GM18951 (cell line): ENCODE measurements at regions not wholly inside any gene's neighbourhood (a gene's known extent, or its start where the extent isn't known, plus 50 kb on each side); places are given as distances from the start of the nearest gene placed in this dataset.

Experiments
- POLR2A ChIP-seq: IDR thresholded peaks from 4 replicates; pipeline ENCODE4 v1.6.1; 2011; ENCODE audit warnings: mild to moderate bottlenecking; ENCODE audit not compliant: insufficient read length, insufficient read depth; ENCODE audit errors: extremely low read depth
- in situ Hi-C: fragments of 300-500 bp; cut with MboI; formaldehyde crosslinking; loops from one replicate; pipeline ENCODE4 v1.12.0; 2022; ENCODE audit warnings: low sequenced_read_pairs, mixed read lengths, inconsistent platforms; ENCODE audit not compliant: unreplicated experiment

DNA sequence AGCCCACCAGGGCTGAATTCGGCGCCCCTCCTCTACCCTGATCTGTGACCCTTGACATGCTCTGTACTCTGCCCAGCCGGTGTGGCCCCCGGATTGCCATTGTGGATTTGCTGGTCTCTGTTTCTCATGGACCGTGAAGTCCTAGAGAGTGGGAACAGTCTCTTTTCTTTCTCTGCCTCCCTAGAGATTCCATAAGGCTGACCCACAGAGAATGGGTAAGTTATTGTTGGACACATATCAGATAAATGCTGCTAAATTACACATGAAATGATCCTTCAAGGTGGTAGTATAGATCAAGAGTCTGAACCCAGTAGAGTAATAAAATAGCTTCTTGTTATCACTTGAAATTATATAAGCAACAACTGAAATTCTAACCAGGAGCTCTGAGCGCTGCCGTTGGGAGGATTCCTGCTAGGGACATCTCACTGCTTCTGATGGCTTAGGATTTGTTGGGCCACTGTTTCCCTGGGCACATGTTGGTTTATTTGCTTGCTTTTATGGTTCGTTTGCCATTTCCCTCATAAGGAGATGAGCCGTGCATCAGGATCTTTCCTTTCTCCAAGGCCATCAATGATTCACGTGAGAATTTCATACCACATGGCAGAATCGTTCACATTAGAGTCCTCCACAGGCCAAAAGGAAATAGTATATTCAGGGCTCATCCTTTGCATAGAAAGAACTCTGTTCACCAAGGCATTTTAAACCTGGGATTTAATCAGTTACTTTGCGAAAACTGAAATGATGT, 111.9 kb downstream of the ZBTB18 start:
- in situ Hi-C loops, result no loop called here
- TF ChIP-seq POLR2A, result no peak

DNA sequence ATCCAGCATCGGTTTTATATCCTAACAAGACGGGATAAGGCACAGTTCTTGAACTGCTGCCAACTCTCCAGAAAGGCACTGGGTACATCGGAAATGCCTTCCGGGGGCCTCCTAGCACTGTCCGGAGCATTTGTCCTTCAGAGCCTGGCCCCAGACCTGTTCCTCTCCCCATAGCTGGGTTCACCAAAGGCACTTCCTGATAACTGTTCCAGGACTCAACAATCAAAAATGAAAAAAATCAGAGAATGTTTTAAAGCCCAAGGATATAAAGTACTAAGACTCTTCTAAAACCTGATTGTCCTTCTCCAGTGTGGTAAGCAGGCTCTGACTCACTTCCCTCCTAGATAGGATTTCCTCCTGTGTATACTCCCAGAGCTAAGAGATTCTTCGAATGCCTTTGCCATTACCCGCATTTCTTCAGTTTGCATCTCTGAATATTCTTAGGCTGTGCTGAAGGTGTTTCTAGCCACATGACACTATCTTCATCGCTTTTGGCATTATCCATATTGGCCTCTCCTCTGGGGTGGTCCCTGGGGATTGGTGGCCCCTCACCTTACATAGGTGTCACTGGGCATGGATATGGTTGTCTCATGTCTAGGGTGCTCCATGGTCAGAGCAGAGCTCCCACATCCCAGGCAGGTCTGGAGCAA, 112.9 kb downstream of the ZBTB18 start:
- in situ Hi-C loops, result no loop called here
- no peak for TF ChIP-seq POLR2A

DNA sequence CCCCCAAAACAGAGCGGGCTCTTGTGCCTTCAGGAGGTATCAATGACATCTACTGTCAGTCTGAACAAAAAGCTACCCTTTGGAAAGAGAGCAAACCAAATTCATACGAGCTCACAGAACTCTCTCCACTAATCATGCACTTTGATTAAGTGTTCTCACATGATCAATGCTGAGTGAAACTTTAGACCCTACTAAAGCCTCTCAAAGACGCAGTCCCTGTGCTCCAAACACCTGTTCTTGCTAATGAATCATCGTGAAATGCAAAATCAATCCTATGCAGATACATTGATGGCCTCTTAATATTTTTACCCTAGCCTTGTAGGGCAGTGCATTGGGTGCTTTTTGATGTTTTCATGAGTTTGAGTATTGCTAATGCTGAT, 113.4 kb downstream of the ZBTB18 start:
- in situ Hi-C loops, result no loop called here
- no peak for TF ChIP-seq POLR2A

DNA sequence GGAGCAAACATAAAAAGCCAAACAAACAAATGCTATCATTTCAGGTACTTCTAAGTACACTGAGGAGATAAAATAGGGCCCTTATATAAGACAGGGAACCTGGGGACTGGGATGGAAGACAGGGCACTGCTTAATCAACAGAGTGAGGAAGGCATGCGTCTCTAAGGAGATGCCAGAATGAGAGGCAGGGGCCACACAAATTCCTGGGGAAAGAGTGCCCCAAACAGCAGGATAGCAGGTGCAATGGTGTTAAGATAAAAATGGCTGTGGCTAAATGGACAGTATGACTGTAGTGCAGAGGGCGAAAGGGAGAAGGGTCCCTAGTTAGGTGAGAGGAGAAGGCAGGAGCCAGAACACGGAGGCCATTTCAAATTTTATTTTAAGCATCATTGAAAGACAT, 113.9 kb downstream of the ZBTB18 start:
- in situ Hi-C loops, result no loop called here
- no peak for TF ChIP-seq POLR2A

DNA sequence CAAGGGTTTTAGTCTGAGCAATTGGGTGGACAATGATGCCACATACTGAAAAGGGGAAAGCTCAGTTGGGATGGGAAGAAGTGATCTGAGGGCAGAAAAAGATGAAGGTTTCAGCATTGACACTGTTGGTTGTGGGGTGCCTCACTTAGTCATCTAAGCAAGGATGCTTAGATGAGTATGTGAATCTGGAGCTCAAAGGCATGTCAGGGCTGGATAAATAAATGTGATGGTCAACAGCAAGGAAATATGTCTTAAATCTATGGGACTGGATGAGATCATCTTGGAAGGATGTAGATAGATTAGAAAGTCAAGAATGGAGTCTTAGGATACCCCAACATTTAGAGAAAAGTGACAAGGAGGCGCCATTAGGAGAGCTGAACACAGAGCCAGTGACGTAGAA, 114.6 kb downstream of the ZBTB18 start:
- TF ChIP-seq POLR2A, result no peak
- in situ Hi-C loops, result no loop called here

DNA sequence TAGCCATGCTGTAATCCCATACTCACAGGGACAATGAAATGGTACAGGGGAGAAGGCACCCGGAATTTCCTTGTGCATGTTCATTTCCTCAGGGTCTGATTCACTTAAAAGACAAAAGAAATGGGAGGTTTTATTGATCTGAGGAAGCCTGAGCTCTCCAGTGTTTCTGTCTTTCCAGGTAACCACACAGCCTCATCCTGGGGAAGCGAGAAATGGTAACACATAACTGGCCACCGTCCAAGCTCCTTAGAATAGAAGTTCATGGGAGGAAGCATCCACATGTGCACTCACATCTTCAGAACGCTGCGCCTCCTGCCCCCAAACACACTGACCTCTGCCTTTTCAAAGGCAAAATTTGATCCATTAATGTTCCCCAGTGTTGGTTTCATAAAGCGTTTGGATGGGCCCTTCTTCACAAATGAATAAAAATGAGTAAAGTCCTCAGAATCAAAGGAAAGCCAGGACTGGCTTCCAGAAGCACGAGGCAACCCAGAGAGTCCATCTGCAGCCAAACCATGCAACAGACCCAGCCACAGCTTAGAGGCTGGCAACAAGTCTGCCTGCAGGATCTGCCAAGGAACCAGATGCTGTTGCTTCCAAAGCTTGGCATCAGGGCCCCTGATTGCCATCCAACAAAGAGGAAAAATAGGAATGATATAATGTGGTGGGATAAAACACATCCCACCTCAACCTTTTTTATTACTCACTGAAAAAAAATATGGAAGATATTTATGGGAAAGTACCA, 120.3 kb downstream of the ZBTB18 start:
- in situ Hi-C loops, result no loop called here
- TF ChIP-seq POLR2A, result no peak

DNA sequence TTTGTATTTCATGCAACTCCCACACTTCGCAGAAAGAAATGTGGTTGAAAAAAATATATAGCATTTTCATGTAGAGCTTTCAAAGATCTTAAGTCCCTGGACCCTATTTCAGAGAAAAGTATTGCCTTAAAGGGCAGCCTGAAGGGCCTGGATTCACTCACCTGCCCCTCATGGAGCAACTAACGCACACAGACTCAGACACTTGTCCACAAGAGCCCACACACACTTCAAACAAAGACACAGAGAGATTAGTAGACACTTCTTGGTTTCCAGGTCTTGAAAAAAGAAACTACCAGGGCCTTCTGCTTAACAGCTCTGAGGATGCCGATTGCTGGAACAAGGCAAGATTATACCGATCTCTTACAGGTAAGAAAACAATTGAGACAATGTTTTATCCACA, 122.2 kb downstream of the ZBTB18 start:
- in situ Hi-C loops, result no loop called here
- no peak for TF ChIP-seq POLR2A

DNA sequence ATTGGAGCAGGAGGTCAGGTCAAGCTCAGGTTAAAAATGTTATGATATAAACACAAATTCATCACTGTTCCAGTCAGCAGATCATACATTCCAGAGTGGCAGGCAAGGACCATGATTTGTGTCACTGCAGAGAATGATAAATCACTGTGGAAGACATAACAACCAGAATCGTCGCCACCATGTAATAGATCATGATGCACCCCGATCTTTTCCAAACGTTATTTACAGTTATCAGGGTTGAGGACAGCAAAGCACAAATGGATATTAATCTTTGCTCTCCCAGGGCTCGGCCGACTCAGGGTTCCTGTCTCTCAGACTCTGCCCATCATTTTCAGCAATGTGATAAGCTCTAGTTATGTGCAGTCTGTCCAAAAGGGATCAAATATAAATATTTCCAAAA, 122.7 kb downstream of the ZBTB18 start:
- no peak for TF ChIP-seq POLR2A
- in situ Hi-C loops, result no loop called here

DNA sequence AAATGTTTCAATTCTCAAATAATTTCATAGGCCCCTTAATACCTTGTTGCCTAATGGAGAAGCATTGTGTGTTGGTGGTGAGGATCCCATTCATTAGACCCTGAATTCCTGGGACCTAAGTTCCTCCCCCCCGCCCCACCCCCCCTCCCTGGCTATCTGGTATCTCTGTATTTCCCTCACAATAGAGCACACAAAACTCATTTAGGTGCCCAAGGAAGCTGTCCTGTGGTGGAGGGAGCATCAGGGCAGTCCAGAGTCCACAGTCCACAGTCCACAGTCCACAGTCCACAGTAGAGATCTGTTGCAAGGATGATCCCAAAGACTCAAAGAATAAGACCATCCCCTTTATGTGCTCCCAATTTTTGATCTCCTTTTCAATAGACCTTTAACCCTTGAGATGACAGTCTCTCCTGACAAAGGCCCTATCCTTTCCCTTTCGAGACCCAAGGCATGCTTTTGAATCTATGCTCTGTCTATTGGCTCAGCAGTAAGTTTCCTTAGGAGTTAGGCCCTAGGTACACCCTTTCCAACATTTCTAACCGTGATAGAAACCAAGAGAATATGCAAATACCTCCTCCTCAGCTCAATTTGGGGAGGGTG, 123.9 kb downstream of the ZBTB18 start:
- TF ChIP-seq POLR2A, result no peak
- in situ Hi-C loops, result no loop called here

DNA sequence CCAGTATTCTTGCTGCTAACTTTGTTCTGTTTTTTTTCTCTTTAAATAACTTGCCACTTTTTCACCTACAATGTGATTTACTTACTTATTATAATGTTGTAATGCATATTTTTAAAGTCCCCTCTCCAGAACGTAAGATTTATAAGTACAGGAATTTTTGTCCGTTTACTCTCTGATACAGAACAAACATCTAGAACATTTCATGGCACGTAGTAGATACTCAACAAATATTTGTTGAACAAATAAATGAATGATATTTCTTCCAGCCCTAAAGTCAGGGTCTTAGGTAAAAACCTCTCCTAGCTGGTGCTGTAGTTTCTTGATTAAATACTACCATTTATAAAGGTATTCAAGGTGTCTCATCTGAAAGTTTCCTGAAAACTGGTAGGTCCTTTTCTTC, 125.1 kb downstream of the ZBTB18 start:
- no peak for TF ChIP-seq POLR2A
- in situ Hi-C loops, result no loop called here

DNA sequence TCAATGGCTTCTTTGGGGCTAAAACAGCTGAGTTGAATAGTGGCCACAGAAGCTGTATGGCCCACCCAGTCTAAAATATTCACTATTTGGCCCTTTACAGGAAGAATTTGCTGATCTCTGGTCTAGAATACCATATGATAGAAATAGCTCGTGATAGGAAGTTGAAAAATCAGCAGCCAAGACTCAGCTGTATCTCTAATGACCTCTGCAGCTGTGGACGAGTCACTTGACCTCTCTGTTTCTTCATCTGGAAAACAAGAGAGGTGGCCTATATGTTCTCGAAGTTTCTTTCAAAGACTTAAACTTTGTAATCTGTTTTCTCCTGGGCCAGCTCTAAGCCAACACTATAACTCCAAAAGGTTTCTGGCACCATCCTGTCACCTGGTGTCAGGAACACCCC, 129.2 kb downstream of the ZBTB18 start:
- TF ChIP-seq POLR2A, result no peak
- in situ Hi-C loops, result no loop called here

DNA sequence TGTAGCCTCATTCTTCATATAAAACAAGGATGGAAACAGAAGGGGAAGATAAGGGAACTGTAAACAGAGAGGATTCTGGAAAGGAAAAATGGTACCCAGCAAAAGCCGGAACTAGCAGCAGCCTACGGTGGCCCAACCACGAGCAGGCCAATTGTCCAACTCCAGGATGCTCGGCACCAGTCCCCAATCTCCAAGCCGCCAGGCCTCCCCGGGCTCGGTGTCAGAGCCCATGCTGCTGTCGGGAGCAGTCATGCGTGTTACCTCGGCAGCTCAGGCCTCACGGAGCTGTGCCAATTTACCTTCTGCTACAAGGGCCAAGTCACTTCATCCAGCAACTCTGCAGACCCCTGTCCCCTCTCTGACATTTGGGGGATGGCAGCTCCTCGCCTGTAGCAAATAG, 130.8 kb downstream of the ZBTB18 start:
- in situ Hi-C loops, result no loop called here
- TF ChIP-seq POLR2A, result no peak

DNA sequence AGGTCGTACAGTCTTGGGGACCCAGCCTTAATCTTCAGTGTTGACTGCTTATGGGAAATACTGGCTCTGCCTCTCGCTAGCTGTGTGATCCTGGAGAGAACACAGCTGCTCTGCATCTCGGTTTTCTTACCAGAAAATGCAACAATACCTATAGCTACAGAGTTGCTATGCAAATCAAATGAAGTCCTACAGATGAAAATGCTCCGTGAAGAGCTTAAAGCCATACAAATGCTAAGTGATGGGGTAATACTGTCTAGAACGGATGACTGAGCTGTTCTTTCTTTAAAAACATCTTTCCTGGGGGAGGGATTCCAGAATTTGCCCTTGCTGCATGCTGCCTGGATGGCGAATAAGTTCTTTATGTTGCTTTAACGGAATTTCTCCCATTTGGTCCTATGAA, 132.0 kb downstream of the ZBTB18 start:
- TF ChIP-seq POLR2A, result no peak
- in situ Hi-C loops, result no loop called here
